GM21529 (cell line): ENCODE measurements at regions not wholly inside any gene's neighbourhood (a gene's known extent, or its start where the extent isn't known, plus 50 kb on each side); places are given as distances from the start of the nearest gene placed in this dataset.
"Not testable (repeated sequence)": the region's sequence is repeated elsewhere in the genome, so short reads cannot be mapped to it uniquely, and the experiment has no call there.

Source experiments
- ATAC-seq: cut with Tn5 transposase; IDR thresholded peaks from one replicate; pipeline ENCODE4 v1.9.1; 2021; ENCODE audit not compliant: unreplicated experiment

GRCh38 chr13:70541451-70541850 is 433.2 kb upstream of the KLHL1 start:
- ATAC-seq, result no peak

- ATAC-seq, result no peak
Measured at GRCh38 chr13:70534466-70534865, 426.2 kb upstream of the KLHL1 start.

GRCh38 chr13:70529652-70530051 is 421.4 kb upstream of the KLHL1 start:
- no peak for ATAC-seq

- no peak for ATAC-seq
Measured at GRCh38 chr13:70527599-70527998, 419.3 kb upstream of the KLHL1 start.

GRCh38 chr13:70523622-70524021 is 415.4 kb upstream of the KLHL1 start:
- ATAC-seq, result no peak

DNA sequence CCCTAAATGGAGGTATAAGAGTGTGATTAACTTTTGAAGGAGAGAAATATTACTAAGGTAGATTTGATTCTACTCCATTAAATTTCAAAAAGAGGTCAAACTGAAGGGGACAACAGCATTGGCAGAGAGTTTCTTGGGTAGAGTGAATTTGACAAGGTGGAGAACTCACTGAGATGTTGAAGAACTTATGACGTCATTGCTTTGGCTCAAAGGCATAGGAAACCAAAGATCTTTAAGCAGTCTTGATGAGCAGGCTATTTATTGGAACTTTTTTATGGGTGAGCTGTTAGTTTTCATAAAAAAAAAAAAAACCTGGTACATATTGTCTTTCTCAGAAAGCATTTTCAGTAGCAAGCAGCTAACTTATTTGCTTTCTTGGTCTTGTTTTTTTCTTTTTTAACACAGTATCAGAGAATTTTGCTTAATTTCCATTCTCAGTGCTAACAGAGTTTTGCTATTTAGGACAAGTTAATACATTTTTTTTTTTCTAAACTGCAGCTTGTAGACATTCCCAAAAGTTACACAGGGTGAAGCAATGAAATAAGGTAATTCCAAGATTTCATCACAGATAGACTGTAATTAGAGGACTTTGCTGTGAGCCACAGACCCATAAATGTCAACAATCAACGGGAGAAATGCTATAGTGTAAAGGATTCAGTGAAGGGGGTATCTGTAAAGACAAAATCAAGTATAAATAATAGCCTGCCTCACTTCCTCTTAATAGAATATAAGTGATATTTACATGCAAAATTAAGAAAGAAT is 412.2 kb upstream of the KLHL1 start:
- ATAC-seq, result no peak

DNA sequence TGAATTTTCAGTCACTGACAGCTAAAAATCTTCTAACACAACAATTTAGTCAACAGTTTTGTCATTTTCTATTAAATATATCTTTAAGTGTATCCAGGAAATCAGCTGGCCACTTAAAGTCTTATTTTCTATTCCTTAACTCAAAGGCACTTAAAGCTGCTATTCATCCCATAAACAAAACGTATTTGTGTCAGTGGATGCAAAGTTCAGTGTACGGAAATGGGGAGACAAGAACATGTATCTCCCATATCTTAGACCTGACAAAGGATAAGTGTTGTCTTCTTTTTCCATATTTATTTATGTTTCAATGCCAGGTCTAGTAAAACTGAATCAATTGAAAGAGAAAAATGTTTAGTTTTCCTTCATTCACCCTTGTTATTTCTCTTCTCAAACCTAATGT is 409.8 kb upstream of the KLHL1 start:
- no peak for ATAC-seq

GRCh38 chr13:70516226-70516625 is 408.0 kb upstream of the KLHL1 start:
- no peak for ATAC-seq

DNA sequence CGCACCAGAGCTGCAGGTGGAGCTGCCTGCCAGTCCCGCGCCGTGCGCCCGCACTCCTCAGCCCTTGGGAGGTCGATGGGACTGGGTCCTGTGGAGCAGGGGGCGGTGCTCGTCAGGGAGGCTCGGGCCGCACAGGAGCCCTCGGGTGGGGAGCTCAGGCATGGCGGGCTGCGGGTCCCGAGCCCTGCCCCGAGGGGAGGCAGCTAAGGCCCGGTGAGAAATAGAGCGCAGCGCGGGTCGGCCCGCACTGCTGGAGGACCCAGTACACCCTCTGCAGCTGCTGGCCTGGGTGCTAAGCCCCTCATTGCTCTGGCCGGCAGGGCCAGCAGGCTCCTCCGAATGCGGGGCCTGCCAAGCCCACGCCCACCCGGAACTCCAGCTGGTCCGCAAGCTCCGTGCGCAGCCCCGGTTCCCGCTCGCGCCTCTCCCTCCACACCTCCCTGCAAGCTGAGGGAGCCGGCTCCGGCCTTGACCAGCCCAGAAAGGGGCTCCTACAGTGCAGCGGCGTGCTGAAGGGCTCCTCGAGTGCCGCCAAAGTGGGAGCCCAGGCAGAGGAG is 403.7 kb upstream of the KLHL1 start:
- not testable (repeated sequence) for ATAC-seq

GRCh38 chr13:70505809-70506208 is 397.6 kb upstream of the KLHL1 start:
- ATAC-seq, result no peak

DNA sequence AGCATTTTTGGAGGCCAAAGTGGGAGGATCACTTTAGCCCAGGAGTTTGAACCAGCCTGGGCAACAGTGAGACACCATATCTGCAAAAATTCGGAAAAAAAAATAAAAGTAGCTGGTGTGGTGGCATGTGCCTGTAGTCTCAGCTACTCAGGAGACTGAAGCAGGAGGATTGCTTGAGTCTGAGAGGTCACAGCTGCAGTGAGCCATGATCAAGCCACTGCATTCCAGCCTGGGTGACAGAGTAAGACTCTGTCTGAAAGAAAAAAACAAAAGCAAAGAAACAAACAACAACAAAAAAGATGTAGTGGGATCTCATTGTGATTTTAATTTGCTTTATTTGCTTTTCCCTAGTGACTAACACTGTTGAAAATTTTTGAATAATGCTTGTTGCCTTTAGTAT is 394.7 kb upstream of the KLHL1 start:
- no peak for ATAC-seq

DNA sequence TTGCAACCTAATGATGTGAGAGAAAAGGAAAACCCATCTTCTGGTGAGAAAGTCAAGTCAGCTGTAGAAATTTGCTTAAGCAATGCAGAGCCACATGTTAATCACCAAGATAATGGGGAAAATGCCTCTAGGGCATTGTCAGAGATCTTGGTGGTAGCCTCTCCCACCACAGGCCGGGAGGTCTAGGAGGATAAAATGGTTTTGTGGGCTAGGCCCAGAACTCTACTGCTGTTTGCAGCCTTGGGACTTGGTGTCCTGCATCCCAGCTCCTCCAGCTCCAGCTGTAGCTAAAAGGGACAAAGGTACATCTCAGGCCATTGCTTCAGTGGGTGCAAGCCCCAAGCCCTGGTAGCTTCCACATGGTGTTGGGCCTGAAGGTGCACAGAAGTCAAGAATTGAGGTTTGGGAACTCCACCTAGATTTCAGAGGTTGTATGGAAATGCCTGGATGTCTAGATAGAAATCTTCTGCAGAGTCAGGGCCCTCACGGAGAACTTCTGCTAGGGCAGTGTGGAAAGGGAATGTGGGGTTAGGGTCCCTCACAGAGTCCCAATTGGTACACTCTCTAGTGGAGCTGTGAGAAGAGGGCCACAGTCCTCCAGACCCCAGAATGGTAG is 382.2 kb upstream of the KLHL1 start:
- ATAC-seq, result no peak

DNA sequence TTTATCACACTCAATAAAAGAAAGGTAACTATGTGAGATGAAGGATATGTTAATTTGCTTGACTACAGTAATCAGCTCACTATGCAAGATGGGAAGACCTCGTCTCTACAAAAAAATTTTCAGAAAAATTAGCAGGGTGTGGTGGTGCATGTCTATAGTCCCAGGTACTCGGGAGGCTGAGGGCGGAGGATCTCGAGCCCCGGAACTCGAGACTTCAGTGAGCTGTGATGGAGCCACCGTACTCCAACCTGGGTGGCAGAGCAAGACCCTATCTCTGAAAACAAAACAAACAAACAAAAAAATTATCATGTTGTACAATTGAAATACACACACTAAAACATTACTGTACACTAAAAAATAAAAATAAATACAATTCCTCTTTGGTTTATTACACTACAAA is 376.7 kb upstream of the KLHL1 start:
- ATAC-seq, result no peak

- no peak for ATAC-seq
Measured at GRCh38 chr13:70483599-70484276, 375.5 kb upstream of the KLHL1 start.

DNA sequence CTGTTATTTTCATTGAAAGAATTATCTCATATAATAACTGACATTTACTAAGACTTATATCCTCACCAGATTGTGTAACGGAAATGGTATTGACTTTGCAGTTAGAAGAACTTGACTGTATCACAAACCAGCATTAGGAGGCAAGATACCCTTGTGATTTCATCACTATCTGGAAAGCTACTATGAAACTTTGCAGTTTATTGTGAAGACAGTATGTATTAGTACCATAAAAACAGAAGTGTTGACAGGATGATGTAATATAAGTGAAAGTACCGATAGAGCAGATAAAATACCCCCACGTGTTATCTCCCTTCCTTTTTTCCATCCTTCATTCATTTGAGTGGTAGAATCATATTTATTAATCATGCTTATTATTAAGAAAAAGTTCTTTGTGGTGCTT is 365.7 kb upstream of the KLHL1 start:
- no peak for ATAC-seq

DNA sequence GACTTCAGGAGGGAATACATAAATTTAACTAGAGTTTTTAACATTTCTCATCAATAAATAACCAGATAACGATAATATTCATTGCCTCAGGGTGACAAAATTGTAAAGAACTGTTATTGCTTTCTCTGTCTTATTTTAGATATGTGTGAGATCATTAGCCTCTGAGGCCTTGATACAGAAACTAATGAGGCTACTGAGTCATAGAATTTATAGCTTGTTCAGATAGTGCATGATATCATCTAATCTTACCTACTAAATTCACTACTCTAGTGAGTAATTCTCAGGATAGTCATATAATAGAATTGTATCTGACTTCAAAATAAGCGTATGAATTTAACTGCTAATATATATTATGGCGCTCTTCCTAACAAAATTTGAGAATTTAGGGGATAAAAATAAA is 360.8 kb upstream of the KLHL1 start:
- ATAC-seq, result no peak

- no peak for ATAC-seq
Measured at GRCh38 chr13:70457474-70457873, 349.2 kb upstream of the KLHL1 start.

GRCh38 chr13:70448820-70449219 is 340.6 kb upstream of the KLHL1 start:
- ATAC-seq, result no peak

DNA sequence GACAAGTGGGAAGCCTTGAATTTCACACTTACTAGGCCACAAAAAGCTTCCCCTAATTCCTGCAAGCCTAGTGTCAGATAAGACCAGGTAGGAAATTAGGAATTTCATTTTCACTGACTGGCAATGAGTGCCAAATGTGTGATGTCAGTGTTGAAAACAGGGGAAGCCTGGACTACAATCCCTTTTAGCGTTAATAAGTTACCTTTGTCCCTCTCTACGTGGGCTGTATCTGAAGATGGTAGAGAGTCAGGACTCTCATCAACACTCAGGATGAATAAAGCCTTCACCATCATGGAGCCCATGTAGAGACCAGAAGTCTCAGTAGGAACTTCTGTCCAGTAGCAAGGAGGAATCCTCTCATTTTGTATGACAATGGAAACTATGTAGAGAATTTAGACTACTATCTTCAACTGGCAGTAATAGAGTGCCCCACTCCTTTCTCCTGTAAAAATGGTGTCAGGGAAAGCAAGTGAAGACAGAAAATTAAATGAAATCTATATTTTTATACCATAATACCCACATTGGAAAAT is 324.1 kb upstream of the KLHL1 start:
- no peak for ATAC-seq

GRCh38 chr13:70430256-70430655 is 322.0 kb upstream of the KLHL1 start:
- ATAC-seq, result no peak

DNA sequence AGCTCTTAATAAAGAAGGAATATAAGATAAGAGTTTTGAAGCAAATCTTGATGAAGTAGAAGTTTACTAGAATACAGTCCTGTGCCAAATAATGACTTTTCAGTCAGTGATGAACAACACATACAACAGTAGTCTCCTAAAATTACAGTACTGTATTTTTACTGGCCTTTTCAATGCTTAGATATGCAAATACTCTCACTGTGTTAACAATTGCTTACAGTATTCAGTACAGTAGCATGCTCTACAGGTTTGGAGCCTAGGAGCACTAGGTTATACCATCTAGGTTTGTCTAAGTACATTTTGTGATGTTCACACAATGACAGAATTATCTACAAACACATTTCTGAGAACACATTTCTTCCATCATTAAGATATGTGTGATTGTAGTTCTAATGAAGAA is 316.7 kb upstream of the KLHL1 start:
- no peak for ATAC-seq

DNA sequence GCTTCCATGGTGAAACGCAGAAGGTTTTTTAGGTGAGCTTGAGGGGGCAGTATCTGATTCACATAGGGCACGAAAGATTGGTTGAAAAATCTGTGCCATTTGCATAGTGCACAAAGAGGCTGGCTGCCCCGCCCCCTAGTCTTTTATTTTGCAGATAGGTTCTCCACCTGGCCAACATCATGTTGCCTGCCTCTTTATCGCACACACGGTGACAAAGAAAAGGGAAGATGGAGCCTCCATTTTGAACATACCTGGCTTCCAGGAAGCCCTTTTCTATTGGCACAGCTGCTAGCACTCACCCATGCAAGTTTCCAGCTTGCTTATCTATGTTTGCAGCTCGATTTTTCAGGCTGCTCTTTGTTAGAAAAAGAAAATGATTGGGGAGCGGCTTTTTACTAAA is 316.2 kb upstream of the KLHL1 start:
- ATAC-seq, result no peak
